Raji (cell line): ENCODE measurements at regions not wholly inside any gene's neighbourhood (a gene's known extent, or its start where the extent isn't known, plus 50 kb on each side); places are given as distances from the start of the nearest gene placed in this dataset.

ENCODE experiments used
- POLR2A ChIP-seq: IDR thresholded peaks from 2 replicates; pipeline ENCODE4 v1.6.1; 2011; ENCODE audit warnings: low read depth, low read length, control low read depth; ENCODE audit not compliant: insufficient read depth

- TF ChIP-seq POLR2A: no peak
Measured at GRCh38 chr1:230565141-230565540, 77.1 kb upstream of the COG2 start.

- TF ChIP-seq POLR2A: no peak
Measured at GRCh38 chr1:230563591-230563990, 78.7 kb upstream of the COG2 start.

- TF ChIP-seq POLR2A: no peak
Measured at GRCh38 chr1:230561570-230561969, 80.7 kb upstream of the COG2 start.

GRCh38 chr1:230558324-230558723 is 84.0 kb upstream of the COG2 start:
- TF ChIP-seq POLR2A: no peak

GRCh38 chr1:230556453-230556852 is 85.8 kb upstream of the COG2 start:
- no peak for TF ChIP-seq POLR2A

- no peak for TF ChIP-seq POLR2A
Measured at GRCh38 chr1:230555814-230556213, 86.5 kb upstream of the COG2 start.

- TF ChIP-seq POLR2A: no peak
Measured at GRCh38 chr1:230552880-230553279, 89.4 kb upstream of the COG2 start.

- no peak for TF ChIP-seq POLR2A
Measured at GRCh38 chr1:230550428-230550827, 91.9 kb upstream of the COG2 start.

- TF ChIP-seq POLR2A: no peak
Measured at GRCh38 chr1:230549625-230550024, 92.7 kb upstream of the COG2 start.

- no peak for TF ChIP-seq POLR2A
Measured at GRCh38 chr1:230548997-230549396, 93.3 kb upstream of the COG2 start.

- TF ChIP-seq POLR2A: no peak
Measured at GRCh38 chr1:230548357-230548756, 93.9 kb upstream of the COG2 start.

GRCh38 chr1:230545181-230545580 is 97.1 kb upstream of the COG2 start:
- TF ChIP-seq POLR2A: no peak

- TF ChIP-seq POLR2A: no peak
Measured at GRCh38 chr1:230544758-230545157, 97.5 kb upstream of the COG2 start.

- TF ChIP-seq POLR2A: no peak
Measured at GRCh38 chr1:230543085-230543484, 99.2 kb upstream of the COG2 start.

- no peak for TF ChIP-seq POLR2A
Measured at GRCh38 chr1:230542681-230543080, 99.6 kb upstream of the COG2 start.

- TF ChIP-seq POLR2A: no peak
Measured at GRCh38 chr1:230542054-230542453, 100.2 kb upstream of the COG2 start.

GRCh38 chr1:230541306-230541705 is 101.0 kb upstream of the COG2 start:
- no peak for TF ChIP-seq POLR2A
